ENCODE measurements at regions not wholly inside any gene's neighbourhood (a gene's known extent, or its start where the extent isn't known, plus 50 kb on each side); places are given as distances from the start of the nearest gene placed in this dataset.

DNA sequence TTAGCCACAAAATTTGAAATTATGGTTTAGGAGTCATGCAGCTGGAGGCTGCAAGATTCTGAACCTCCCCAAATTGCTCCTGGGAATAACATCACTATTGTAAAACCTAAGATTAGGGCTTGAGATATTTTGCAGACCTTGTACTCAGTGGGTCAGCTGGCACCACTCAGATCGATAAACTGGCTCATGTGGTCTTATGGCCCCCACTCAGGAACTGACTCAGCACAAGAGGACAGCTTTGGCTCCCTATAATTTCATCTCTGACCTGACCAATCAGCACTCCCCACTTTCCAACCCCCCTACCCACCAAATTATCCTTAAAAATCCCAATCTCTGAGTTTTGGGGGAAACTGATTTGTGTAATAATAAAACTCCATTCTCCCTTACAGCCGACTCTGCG, 161.6 kb downstream of the BRMS1L start:
- ChIA-PET CTCF (no interaction called here), POLR2A (ENCODE audit: unreplicated experiment) (no interaction called here)
- H3K9me3 ChIP-seq (ENCODE audit: insufficient read depth, low read depth), result no peaks in the 10 kb centered on the region
- no peak for TF ChIP-seq EZH2 (IDR thresholded peaks at IDR 0.05; ENCODE audit: low read depth)
- no peaks in the 10 kb centered on the region for H3K27me3 ChIP-seq (ENCODE audit: insufficient read depth, low read depth)
- no peak overlapping the region for H3K4me2 ChIP-seq
- H3K27ac ChIP-seq, result no peak overlapping the region
- no peaks in the 10 kb centered on the region for H3K79me2 ChIP-seq (ENCODE audit: low read depth)
- H3F3A ChIP-seq (ENCODE audit: insufficient read depth, low read depth), result no peaks in the 10 kb centered on the region
- H3K9me2 ChIP-seq (ENCODE audit: insufficient read depth), result no peaks in the 10 kb centered on the region
- intact Hi-C loops (cut with micrococcal nuclease; ENCODE audit: unreplicated experiment), result no loop called here
- no peak overlapping the region for H3K4me3 ChIP-seq
- DNase-seq, result no peak
- no peak overlapping the region for H2AFZ ChIP-seq
- H3K36me3 ChIP-seq (ENCODE audit: low read depth), result no peaks in the 10 kb centered on the region
- no peaks in the 10 kb centered on the region for H3K4me1 ChIP-seq (replicated peaks; ENCODE audit: insufficient read depth)
- no peaks in the 10 kb centered on the region for H4K20me1 ChIP-seq (ENCODE audit: insufficient read depth)
- BruUV-seq (replicated peaks), result no TSS peak

DNA sequence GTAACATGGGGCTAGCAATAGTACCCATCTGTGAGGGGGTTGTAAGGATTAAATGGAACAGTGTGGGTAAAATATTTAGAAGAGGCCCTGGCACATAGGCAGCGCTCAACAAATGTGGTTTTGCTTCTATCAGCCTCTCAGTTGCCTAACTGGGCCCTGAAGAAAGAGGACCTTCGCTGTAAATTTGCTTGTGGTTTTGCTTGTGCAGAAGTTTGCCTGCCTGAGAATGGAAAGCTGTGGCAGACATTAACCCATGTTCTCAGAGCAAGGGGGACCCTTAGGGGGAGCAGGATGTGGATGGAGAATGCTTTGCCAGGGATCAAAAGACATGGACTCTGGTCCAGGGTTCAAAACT, 160.1 kb downstream of the BRMS1L start:
- TF ChIP-seq, protein P1, sequence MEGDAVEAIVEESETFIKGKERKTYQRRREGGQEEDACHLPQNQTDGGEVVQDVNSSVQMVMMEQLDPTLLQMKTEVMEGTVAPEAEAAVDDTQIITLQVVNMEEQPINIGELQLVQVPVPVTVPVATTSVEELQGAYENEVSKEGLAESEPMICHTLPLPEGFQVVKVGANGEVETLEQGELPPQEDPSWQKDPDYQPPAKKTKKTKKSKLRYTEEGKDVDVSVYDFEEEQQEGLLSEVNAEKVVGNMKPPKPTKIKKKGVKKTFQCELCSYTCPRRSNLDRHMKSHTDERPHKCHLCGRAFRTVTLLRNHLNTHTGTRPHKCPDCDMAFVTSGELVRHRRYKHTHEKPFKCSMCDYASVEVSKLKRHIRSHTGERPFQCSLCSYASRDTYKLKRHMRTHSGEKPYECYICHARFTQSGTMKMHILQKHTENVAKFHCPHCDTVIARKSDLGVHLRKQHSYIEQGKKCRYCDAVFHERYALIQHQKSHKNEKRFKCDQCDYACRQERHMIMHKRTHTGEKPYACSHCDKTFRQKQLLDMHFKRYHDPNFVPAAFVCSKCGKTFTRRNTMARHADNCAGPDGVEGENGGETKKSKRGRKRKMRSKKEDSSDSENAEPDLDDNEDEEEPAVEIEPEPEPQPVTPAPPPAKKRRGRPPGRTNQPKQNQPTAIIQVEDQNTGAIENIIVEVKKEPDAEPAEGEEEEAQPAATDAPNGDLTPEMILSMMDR (conservative IDR thresholded peaks at IDR 0.05), result no peak
- TF ChIP-seq EZH2 (IDR thresholded peaks at IDR 0.05; ENCODE audit: low read depth), result no peak
- POLR2A ChIA-PET (ENCODE audit: unreplicated experiment), result no interaction called here
- CTCF ChIA-PET, result no interaction called here
- H3K4me1 ChIP-seq (replicated peaks; ENCODE audit: insufficient read depth), result no peaks in the 10 kb centered on the region
- no peak overlapping the region for H2AFZ ChIP-seq
- no peak overlapping the region for H3K4me2 ChIP-seq
- H3K9me2 ChIP-seq (ENCODE audit: insufficient read depth), result no peaks in the 10 kb centered on the region
- intact Hi-C loops (cut with micrococcal nuclease; ENCODE audit: unreplicated experiment), result no loop called here
- H3K27ac ChIP-seq, result no peak overlapping the region
- H3K9me3 ChIP-seq (ENCODE audit: insufficient read depth, low read depth), result no peaks in the 10 kb centered on the region
- BruUV-seq (replicated peaks), result no TSS peak
- no peaks in the 10 kb centered on the region for H3F3A ChIP-seq (ENCODE audit: insufficient read depth, low read depth)
- no peaks in the 10 kb centered on the region for H3K27me3 ChIP-seq (ENCODE audit: insufficient read depth, low read depth)
- no peak for DNase-seq
- H3K36me3 ChIP-seq (ENCODE audit: low read depth), result no peaks in the 10 kb centered on the region
- no peak overlapping the region for H3K4me3 ChIP-seq
- no peaks in the 10 kb centered on the region for H3K79me2 ChIP-seq (ENCODE audit: low read depth)
- H4K20me1 ChIP-seq (ENCODE audit: insufficient read depth), result no peaks in the 10 kb centered on the region

DNA sequence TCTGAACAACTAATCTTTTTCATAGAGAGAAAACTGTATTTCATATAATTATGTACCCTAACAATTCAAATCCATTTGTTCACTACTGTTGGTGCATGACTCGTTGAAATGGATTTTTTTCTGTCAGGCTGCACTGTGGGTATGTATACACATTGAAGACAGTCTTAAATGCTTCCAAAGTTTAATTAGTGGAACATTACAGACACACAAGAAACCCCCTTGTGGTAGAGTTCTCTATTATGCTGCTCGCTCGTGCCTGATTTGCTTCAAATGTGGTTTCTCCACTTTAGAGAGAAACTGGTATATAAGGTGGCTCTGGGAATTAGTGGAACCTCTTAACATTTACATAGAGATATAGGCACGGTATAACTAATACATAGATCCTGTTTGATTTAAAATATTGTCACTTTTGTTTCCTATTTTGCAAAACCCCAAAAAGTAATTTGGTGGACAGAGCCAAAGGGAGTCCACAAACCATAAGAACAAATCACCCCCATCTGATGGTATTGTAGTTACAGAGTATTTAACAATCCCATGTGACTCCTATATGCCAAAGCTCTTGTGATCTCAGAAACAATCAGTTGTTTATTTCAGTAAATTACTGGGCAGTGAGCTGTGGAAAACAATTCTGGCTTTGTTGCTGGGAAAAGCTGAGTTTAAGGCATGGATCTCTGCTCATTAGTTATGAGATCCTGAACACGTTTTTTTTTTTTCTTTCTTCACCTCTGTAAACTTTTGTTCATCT, 159.5 kb downstream of the BRMS1L start:
- Histone ChIP-seq H3K27ac (no peak overlapping the region), H3K36me3 (ENCODE audit: low read depth) (no peaks in the 10 kb centered on the region), H3K79me2 (ENCODE audit: low read depth) (no peaks in the 10 kb centered on the region), H3K4me3 (no peak overlapping the region), H3K9me3 (ENCODE audit: insufficient read depth, low read depth) (no peaks in the 10 kb centered on the region), H3K4me1 (replicated peaks; ENCODE audit: insufficient read depth) (no peaks in the 10 kb centered on the region), H2AFZ (no peak overlapping the region), H4K20me1 (ENCODE audit: insufficient read depth) (no peaks in the 10 kb centered on the region), H3K27me3 (ENCODE audit: insufficient read depth, low read depth) (no peaks in the 10 kb centered on the region), H3K4me2 (no peak overlapping the region), H3K9me2 (ENCODE audit: insufficient read depth) (no peaks in the 10 kb centered on the region), H3F3A (ENCODE audit: insufficient read depth, low read depth) (no peaks in the 10 kb centered on the region)
- DNase-seq, result peak in 1 of 2 experiments; percentile 34
- TF ChIP-seq, protein P1 (conservative IDR thresholded peaks at IDR 0.05), result no peak
- TF ChIP-seq EZH2 (IDR thresholded peaks at IDR 0.05; ENCODE audit: low read depth), result no peak
- intact Hi-C loops (cut with micrococcal nuclease; ENCODE audit: unreplicated experiment), result no loop called here
- no TSS peak for BruUV-seq (replicated peaks)
- CTCF ChIA-PET, result no interaction called here
- POLR2A ChIA-PET (ENCODE audit: unreplicated experiment), result no interaction called here

DNA sequence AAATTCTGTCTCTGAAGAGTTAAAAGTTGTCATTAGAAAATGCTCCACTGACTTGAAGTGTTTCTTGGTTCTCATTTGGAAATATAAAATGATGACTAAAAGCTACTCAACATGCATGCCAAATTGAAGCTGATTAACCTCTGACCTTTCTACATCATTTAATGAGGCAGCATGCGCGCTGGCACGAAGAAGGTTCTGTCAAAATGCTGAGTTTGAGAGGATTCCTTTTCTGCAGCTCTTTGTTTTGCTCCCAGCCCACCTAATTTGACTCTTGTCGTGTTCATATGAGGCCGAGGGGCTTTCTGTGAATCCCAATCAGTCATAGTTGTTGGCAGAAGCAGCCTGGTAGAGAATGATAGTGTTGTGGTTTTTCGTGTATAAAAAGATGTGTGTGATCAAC, 153.4 kb downstream of the BRMS1L start:
- TF ChIP-seq EZH2 (IDR thresholded peaks at IDR 0.05; ENCODE audit: low read depth), result no peak
- Histone ChIP-seq H3K79me2 (ENCODE audit: low read depth) (no peaks in the 10 kb centered on the region), H3K9me2 (ENCODE audit: insufficient read depth) (no peaks in the 10 kb centered on the region), H3K36me3 (ENCODE audit: low read depth) (no peaks in the 10 kb centered on the region), H4K20me1 (ENCODE audit: insufficient read depth) (no peaks in the 10 kb centered on the region), H3K9me3 (ENCODE audit: insufficient read depth, low read depth) (no peaks in the 10 kb centered on the region), H3K27ac (no peak overlapping the region), H2AFZ (no peak overlapping the region), H3F3A (ENCODE audit: insufficient read depth, low read depth) (no peaks in the 10 kb centered on the region), H3K27me3 (ENCODE audit: insufficient read depth, low read depth) (no peaks in the 10 kb centered on the region), H3K4me2 (no peak overlapping the region), H3K4me1 (replicated peaks; ENCODE audit: insufficient read depth) (no peaks in the 10 kb centered on the region), H3K4me3 (no peak overlapping the region)
- BruUV-seq (replicated peaks), result no TSS peak
- no peak for DNase-seq
- intact Hi-C loops (cut with micrococcal nuclease; ENCODE audit: unreplicated experiment), result no loop called here
- CTCF ChIA-PET, result no interaction called here
- POLR2A ChIA-PET (ENCODE audit: unreplicated experiment), result no interaction called here

All from PC-9 (cell line).